ENCODE measurements at regions not wholly inside any gene's neighbourhood (a gene's known extent, or its start where the extent isn't known, plus 50 kb on each side); places are given as distances from the start of the nearest gene placed in this dataset.
"Not testable (repeated sequence)": the region's sequence is repeated elsewhere in the genome, so short reads cannot be mapped to it uniquely, and the experiment has no call there.

DNA sequence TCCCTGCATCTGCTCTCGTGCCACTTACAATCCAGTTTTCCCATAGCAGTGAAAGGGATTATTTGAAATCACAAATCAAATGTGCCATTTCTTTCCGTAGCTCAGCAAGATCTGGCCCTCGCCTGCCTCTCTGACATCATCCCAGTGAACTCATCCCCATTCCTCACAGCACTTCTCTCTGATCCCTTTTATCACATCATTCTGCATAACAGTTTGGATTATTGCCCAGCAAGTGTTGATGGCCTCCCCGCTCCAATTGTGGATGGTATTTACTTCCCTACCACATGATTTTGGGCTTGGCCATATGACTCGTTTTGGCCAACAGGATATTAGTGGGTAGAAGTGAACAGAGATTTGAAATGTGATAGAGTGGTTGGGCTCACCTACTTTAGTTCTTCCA is 185.0 kb downstream of the NPIPA7 start:
- DNase-seq (ENCODE audit: low read depth): not testable (repeated sequence)

DNA sequence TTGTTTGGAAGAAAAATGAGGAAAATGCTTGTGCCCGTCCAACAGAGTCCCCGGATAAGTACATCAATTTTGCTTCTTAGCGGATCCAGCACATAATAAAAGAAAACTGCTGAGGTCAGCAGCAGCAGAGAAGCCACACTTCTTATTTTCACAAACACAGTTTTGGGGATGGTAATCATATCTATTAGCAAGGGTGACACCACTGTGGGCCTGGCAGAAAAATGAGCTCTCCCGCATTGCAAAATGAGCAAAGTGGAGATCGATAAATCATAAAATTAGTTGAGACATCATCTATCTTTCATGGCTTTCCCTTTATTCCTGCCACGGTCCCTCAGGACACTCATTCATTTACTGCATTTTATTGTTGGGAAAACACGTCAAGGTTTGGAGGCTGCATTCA is 186.4 kb downstream of the NPIPA7 start:
- not testable (repeated sequence) for DNase-seq (ENCODE audit: low read depth)

DNA sequence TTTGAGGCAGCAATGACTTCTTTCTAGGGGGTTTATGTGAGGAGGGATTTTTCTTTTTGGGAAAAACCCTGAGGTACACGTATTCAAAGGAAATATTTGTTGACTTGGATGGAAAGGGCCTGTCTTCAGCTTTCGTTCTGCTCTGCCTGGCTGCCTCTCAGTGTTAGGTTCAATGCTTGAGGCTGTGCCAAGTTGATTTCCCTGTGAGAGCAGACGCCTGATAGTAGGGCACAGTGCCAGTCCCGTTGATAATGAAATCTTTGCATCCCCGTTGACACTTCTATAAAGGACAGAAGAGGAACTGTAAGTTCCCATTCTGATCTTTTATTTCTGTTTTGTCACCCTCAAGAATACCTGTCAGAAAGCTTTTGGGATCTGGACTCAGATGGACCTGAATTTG is 191.1 kb downstream of the NPIPA7 start:
- not testable (repeated sequence) for DNase-seq (ENCODE audit: low read depth)

DNA sequence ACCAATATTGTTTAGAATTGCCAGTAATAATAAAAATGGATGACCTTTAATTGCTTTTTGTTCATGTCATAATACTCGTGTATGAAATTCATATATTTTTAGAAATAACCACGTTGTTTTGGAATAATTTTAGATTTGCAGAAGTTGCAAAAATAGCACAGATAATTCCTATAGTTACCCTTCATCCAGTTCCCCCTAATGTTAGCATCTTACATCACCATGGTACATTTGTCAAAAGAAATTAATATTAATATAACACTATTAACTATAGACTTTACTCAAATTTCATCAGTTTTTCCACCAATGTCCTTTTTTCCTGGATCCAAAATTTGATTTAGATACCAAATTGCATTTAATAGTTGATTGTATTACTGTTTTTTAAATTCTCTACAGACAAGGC is 191.9 kb downstream of the NPIPA7 start:
- DNase-seq (ENCODE audit: low read depth): not testable (repeated sequence)

DNA sequence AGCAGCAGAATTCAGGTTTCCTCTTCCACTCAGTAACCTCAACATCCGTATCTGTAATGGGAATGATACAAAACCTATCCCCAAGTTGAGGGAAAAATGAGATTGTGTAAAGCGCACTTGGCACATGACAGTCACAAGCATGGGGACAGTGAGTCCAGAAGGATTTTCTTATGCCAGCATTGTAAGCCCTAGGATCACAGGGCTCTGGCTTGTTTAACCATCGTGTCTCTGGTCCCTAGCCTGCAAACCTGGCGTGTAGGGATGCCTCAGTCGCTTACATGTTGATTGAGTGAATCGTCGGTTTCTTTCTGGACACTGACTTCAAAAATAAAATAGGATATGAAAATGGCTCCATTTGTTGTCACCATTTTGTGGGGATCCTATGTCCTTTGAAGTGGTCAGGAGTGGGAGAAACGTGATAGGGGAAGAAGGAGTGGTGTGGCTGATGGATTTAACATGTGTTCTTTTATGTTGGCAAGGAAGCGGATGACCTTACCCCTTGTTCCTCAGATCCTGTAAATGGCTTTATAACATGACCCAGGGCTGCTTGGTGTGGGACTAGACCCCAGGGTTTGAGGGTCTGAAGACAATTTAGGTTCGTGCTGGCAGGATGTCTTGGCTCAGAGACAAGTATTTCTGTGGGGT is 193.3 kb downstream of the NPIPA7 start:
- DNase-seq (ENCODE audit: low read depth): not testable (repeated sequence)

DNA sequence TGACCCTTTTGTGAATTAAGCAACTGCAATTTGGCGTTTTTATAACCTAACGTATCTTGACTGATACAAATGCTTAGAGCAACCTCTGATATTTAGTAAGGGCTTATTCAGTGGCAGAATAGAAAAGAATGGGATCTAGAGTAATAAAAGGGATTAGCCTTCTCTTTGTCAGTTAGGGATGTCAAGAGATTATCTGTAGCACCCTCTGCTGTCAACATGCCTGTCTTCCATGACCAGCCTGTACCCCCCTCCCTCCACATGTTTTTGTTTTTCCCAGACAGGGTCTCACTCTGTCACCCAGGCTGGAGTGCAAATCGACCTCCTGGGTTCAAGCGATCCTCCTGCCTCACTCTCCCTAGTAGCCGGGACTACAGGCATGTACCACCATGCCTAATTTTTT is 198.1 kb downstream of the NPIPA7 start:
- DNase-seq (ENCODE audit: low read depth): not testable (repeated sequence)

DNA sequence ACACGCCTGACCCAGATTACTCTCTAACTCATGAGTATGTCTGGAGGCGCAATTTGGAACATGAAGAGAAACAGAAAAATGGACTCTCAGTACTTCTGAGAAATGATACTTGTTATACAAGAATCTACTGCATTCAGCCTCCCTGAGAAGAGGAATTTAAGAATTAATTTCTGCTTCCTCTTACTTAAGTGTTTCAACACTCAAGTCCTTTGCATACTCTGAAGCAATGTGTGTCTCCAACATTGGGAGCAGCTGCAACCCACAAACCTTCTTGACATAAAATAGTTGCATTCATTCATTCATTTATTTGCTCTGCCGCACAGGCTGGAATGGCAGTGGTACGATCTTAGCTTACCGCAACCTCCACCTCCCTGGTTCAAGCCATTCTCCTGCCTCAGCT is 199.8 kb downstream of the NPIPA7 start:
- no peak for DNase-seq (ENCODE audit: low read depth)

DNA sequence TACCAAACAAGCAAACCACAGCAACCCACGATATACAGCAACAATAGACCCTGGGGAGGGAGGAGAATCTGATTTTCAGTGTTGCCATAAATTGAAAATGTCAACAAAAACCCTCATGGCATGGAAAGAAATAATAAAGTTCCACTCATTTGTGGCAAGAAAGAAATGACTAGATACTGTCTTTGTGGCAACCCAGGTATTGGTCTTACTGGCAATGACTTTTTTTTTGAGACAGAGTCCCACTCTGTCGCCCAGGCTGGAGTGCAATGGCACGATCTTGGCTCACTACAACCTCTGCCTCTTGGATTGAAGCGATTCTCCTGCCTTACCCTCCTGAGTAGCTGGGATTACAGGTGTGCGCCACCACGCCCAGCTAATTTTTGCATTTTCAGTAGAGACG is 204.0 kb downstream of the NPIPA7 start:
- DNase-seq (ENCODE audit: low read depth): not testable (repeated sequence)

DNA sequence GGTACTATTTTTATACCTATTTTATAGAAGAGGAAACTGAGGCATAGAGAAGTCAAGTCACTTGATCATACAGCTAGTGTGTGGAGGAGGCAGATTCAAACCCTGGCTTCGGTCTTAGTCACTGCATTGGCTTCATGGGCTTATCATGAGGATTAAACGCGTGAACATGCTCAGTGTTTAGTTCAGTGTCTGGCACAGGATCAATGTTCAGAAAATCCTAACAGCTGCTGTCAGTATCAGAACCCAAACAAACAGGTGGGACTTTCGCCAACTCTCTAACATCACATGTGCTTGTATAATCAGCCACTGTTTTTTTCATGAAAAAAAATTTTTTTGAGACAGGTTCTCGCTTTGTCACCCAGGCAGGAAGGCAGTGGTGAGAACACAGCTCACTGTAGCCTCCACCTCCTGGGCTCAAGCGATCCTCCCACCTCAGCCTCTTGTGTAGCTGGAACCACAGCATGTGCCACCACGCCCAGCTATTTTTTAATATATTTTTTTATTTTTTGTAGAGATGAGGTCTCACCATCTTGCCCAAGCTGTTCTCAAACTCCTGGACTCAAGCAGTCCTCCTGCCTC is 207.2 kb downstream of the NPIPA7 start:
- not testable (repeated sequence) for DNase-seq (ENCODE audit: low read depth)

DNA sequence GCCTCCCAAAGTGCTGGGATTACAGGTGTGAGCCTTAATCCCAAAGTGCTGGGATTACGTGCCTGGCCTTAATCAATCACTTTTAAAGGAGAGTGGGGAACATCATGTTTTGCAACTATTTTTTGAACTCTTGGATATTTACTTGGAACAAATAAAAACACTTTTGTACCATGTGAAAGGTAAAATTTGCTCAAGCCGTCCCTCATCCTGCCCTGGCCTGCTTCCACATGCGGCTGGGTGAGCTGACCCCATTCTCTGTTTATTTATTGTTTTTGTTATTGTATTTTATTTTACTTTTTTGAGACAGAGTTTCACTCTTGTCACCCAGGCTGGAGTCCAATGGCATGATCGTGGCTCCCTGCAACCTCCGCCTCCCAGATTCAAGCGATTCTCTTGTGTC is 208.0 kb downstream of the NPIPA7 start:
- DNase-seq (ENCODE audit: low read depth): not testable (repeated sequence)

DNA sequence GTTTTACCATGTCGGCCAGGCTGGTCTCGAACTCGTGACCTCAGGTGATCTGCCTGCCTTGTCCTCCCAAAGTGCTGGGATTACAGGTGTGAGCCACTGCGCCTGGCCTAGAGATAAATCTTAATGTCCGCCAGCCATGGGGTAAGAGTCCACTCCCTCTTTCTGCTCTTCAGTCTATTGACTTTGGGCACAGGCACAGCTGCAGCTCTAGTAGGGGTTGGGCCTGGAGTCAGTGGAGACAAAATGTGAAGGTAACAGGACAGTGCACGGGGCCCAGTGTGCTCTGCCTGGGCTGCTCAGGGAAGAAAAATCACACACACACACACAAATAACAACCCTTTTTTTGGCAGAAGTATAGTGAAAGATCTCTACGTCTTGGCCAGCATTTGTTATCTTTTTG is 209.5 kb downstream of the NPIPA7 start:
- not testable (repeated sequence) for DNase-seq (ENCODE audit: low read depth)

DNA sequence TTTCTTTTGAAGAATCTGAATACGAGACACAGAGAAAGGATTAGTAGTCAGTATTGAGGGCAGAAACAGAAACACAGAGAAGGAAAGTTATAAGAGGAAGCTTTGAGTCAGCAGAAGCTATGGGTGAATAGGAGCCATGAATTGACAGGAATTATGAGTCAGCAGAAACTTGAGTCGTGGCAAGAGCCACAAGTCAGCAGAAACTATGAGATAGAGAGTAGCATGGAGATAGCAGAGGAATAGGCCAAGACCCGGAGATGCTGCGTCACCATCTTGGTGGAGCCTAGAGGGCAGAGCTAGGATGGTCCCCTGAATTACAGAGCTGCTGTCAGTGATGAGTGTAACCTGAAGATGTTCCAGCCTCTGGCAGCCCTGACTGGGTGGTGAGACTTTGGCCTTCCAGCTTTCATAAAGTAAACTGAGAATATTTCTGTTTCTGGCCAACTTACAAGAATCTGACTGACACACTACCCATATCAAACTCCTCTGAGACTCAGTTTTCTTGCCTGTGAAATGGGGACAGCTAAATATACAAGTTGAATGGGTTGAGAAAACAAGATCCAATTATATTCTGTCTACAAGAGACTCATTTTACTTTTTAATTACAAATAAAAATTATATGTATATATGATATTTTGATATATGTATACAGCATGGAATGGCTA is 211.8 kb downstream of the NPIPA7 start:
- not testable (repeated sequence) for DNase-seq (ENCODE audit: low read depth)

DNA sequence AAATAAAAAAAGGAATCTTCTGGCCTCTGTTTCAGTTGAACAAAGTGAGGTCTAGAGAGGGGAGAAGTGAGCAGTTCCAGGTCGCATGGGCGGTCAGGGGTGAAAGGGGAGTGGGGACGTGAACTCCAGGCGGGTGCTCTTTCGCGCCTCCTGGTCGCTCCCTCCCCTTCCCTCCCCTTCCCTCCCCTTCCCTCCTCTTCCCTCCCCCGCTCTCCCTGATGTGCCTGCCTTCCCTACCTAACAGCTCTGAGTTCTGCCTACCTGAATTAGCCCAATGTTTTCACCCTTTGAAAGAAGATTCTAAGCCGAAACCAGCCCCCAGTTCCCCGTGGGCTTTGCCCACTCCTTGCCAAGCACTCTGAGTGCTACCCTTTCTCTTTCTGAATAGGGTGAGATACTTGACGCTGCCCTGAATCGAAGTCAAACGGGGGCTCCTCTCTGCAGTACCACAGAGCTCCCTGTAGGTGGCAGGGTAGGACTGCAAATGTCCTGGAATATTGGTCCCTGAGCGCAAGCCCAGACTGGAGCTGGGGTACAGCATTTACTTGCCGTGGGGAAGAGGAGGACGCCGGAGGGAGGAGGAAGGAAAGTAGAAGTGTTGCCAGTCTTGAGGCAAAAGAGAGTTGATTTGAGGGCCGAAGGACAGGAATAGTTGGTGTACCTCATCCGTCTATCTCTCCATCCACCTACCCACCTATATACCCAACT is 214.4 kb downstream of the NPIPA7 start:
- DNase-seq (ENCODE audit: low read depth): not testable (repeated sequence)

DNA sequence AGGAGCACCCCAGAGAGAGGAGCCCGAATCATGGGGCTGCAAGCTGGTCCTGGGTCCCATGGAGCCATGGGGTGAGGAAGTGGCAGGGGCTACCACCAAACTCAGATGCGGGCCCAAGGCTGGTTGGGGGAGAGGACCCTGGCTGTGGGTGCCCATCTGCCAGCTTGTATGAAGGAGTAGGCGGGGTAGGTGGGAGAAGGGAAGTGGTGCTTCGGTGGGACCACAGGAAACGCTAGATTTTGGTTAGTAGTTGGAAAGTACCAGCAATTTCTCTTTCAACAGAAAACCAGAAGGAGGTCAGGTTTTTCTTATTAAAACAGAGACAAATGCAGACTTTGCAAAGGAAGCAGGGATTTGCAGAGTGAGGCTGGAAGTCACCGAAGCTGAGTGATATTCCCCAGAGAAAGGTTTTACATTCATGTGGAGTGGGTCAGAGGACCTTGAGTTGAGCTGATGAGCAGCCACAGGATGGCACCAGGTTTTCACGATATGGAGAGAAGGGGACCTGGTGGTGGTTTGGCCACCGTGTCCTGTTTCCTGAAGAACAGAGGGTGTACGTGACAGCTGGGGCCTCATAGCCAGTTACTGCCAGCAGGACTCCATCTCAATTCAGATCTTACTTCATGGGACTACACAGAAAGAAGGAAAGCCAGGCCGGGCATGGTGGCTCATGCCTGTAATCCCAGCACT is 216.2 kb downstream of the NPIPA7 start:
- DNase-seq (ENCODE audit: low read depth): not testable (repeated sequence)

DNA sequence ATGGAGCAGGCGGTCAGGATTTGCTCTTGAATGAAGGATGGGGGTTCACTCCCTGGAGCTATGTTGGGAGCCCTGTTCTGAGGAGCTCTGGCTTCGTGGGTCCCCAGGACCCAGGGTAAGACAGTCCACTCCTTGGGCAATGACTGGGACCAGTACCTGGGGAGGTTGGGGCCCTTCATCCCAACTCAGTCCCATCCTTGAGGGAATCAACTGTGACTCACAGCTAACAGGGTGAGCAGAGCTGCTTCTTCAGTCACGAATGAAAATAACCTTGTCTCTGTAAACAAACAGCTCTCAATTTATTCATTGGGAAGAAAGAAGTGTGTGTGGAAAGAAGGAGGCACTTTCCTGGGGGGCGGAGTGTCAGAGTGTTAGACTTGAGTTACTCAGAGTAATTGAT is 222.3 kb downstream of the NPIPA7 start:
- DNase-seq (ENCODE audit: low read depth): not testable (repeated sequence)

DNA sequence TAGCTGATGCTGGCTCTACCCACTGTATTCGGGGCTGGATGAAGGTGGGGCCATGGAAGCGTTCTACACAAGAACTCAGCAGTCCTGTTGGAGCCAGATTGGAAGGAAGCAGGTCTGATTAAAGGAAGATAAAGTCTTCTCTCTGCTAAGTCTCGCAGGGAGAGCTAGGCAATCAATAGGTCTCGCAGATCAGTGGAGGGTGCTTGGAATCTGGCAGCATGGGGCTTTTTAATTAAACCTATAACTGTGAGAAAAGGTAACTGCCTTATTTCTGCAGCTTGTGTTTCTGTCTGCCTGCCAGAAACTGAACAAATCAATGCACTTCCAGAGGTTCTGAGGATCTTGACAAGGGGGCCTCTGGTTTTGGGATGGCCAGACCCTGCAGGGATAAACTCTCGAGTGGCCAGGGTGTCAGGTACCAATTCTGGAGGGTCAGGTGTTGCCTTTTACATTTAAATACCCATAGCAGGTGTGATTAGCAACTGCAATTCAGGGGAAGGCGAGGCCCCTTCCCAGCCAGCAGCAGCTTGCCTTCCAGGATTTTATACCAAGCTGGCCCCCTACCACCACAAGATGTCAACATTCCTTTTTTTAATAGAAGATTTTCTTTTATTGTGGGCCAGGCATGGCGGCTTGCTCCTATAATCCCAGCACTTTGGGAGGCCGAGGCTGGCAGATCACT is 228.6 kb downstream of the NPIPA7 start:
- DNase-seq (ENCODE audit: low read depth): not testable (repeated sequence)

DNA sequence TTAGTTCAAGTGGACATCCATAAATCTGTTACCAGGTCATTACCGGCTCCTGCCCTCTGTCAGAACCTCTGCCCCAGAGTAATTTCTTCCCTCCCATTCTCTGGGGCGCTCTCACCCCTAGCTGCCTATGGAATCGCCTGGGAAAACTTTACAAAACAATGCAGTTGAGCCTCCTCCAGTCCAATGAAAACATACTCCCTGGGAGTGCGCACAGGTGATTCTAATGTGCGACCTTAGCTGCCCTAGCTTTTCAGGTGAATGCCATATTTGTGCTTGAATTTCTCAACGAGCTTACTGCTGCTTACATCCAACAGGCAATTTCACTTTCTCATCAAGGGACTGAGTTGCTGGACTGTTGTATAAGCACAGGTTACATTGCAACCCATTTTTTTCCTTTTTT is 230.7 kb downstream of the NPIPA7 start:
- not testable (repeated sequence) for DNase-seq (ENCODE audit: low read depth)

DNA sequence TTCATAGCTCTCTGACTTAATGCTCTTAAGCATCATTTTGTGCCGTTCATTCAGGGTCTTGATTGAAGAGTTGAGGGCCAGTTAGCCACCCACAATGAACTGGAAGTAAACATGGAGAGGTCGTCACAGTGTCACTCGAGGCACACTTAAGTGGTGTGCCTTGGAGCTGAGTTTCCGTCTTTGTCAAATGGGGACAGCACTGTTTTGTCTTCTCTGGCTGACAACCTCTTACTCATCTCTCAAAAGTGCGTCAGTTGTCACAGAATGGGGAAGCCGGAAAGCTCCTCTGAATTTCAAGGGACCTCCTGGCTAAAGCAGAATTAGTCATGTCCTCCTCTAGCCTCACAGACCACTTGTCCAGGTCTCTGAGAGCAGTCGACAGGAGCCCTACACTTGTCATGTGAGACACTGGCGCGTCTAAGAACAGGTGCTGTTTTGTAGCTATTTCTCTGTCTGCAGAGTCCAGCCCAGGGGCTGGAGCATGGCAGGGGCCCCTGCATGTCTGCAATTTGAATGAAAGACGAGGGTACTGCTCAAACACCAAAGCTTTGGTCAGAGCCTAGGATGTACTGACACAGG is 231.5 kb downstream of the NPIPA7 start:
- not testable (repeated sequence) for DNase-seq (ENCODE audit: low read depth)

DNA sequence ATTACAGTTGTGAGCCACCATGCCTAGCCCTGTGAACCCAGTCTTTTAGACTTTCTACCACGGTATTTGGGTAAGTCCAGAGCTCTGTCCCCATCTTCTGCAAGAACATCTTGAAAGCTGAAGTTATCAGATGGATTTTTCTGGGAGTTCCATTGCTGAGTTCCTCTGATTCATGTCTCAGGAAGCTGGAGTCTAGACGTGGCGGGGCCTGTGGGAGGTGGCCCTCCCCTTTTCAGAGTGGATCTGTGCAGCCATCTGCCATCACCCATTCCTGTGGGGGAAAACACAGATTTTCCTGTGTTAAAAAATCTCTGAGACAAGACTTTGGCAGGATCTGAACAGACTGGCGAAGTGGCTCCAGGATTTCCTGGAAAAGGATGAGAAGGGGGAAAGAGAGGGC is 234.3 kb downstream of the NPIPA7 start:
- DNase-seq (ENCODE audit: low read depth): not testable (repeated sequence)

DNA sequence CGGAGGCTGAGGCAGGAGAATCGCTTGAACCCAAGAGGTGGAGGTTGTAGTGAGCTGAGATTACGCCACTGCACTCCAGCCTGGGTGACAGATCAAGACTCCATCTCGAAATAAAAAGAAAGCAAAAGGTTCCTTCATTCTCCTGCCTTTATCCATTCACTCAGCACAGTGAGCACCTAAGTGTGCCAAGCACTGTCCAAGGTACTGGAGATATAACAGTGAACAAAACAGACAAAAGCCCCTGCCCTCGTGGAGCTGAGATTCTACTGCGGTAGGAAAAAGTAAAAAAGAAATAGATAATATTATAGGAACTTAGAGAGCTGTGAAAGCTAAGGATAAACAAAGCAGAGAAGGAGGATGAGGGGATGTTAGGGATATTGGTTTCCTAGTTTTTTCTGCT is 235.5 kb downstream of the NPIPA7 start:
- DNase-seq (ENCODE audit: low read depth): not testable (repeated sequence)

DNA sequence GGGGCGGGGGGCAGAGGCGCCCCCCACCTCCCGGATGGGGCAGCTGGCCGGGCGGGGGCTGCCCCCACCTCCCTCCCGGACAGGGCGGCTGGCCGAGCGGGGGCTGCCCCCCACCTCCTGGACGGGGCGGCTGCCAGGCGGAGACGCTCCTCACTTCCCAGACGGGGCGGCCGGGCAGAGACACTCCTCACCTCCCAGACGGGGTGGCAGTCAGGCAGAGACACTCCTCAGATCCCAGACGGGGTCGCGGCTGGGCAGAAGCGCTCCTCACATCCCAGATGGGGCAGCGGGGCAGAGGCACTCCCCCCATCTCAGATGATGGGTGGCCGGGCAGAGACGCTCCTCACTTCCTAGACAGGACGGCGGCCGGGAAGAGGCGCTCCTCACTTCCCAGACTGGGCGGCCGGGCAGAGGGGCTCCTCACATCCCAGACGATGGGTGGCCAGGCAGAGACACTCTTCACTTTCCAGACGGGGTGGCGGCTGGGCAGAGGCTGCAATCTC is 240.1 kb downstream of the NPIPA7 start:
- not testable (repeated sequence) for DNase-seq (ENCODE audit: low read depth)
